ENCODE measurements at regions not wholly inside any gene's neighbourhood (a gene's known extent, or its start where the extent isn't known, plus 50 kb on each side); places are given as distances from the start of the nearest gene placed in this dataset.

DNA sequence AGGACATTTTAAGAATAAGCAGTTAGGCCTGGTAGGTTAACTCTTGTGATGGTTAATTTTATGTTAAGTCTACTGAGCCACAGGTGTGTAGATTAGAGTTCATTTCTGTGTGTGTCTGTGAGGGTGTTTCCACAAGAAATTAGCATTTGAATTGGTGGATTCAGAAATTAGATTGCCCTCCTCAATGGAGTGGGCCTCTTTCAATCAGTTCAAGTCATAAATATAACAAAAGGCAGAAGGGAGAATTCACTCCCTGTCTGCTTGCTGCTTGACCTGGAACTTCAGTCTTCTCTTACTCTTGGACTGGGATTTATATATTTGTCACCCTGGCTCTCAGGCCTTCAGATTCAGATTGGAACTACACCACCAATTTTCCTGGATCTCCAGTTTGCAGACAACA, 55.3 kb upstream of the POM121L12 start:
- Histone ChIP-seq H3K27me3 (ENCODE audit: control insufficient read depth in 5 of 5, insufficient read depth in 4 of 5, low read length in 5 of 5) (no peaks in the 10 kb centered on the region), H3K4me3 (ENCODE audit: low read depth in 1 of 5, low read length in 5 of 5) (no peak overlapping the region), H3K9ac (ENCODE audit: low read length in 5 of 5) (no peak overlapping the region), H3K4me1 (ENCODE audit: control insufficient read depth in 5 of 5, insufficient read depth in 5 of 5, low read length in 5 of 5) (no peaks in the 10 kb centered on the region), H3K27ac (ENCODE audit: low read depth, low read length) (no peak overlapping the region), H3K36me3 (ENCODE audit: control insufficient read depth in 5 of 5, insufficient read depth in 5 of 5, low read length in 5 of 5) (no peaks in the 10 kb centered on the region), H3K9me3 (ENCODE audit: control insufficient read depth in 5 of 5, low read length in 5 of 5) (peaks cover 0 to 18% (median 5%) of the 10 kb centered on the region in 5 donors)

DNA sequence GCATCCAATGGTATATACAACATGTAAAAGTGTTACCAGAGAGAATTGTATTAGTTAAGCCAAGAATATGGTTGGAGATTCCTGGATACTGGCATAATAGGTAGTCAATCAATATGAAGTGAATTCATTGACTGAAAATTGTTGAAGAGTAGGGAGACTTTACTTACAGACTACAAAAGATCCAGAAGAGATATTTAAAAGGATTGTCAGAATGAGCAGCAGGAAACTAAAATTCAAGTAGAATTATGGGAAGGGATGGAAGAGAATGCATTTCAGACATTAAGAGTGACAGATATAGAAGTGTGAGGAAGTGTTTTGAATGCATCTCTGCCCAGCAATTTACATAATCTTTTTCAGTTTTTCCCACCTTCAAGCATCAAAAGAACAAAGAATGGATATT, 62.3 kb upstream of the POM121L12 start:
- Histone ChIP-seq H3K27ac (ENCODE audit: low read depth, low read length) (no peak overlapping the region), H3K36me3 (ENCODE audit: control insufficient read depth in 5 of 5, insufficient read depth in 5 of 5, low read length in 5 of 5) (no peaks in the 10 kb centered on the region), H3K4me3 (ENCODE audit: low read depth in 1 of 5, low read length in 5 of 5) (no peak overlapping the region), H3K9me3 (ENCODE audit: control insufficient read depth in 5 of 5, low read length in 5 of 5) (peaks cover 0 to 2% (median 0%) of the 10 kb centered on the region in 5 donors), H3K9ac (ENCODE audit: low read length in 5 of 5) (no peak overlapping the region), H3K27me3 (ENCODE audit: control insufficient read depth in 5 of 5, insufficient read depth in 4 of 5, low read length in 5 of 5) (no peaks in the 10 kb centered on the region), H3K4me1 (ENCODE audit: control insufficient read depth in 5 of 5, insufficient read depth in 5 of 5, low read length in 5 of 5) (no peaks in the 10 kb centered on the region)

DNA sequence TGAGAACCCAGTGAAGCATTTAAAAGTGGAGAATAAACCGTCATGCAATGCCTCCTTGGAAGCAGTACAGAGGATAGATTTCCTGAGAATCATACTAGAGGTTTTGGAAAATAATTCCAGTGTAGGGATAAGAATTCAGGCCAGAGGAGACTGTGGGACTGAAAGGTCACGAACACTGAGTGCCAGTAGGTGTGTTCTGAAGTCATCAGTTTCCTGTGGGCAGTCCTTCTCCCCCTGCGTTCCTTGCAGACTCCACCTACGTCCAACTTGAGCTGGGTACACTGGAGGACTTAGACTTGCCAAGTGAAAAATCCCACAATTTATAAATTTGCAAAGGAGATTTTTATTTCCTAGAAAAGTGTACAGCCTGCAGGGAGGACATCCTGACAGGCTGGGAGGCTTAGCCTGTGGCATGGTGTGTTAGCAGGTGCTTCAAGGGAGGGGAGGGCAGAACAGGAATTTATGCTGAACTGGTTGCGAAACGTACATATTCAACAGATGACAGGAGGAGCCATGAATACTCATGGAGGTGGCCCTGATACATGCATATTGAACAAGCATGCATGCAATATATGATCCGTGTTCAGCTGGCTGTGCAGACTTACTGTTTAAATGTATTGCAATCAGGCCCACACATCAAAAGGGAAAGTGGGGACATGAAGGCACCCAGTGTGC, 72.9 kb upstream of the POM121L12 start:
- no peaks in the 10 kb centered on the region for H3K4me1 ChIP-seq (ENCODE audit: control insufficient read depth in 5 of 5, insufficient read depth in 5 of 5, low read length in 5 of 5)
- no peak overlapping the region for H3K9ac ChIP-seq (ENCODE audit: low read length in 5 of 5)
- no peaks in the 10 kb centered on the region for H3K27me3 ChIP-seq (ENCODE audit: control insufficient read depth in 5 of 5, insufficient read depth in 4 of 5, low read length in 5 of 5)
- H3K4me3 ChIP-seq (ENCODE audit: low read depth in 1 of 5, low read length in 5 of 5), result no peak overlapping the region
- H3K27ac ChIP-seq (ENCODE audit: low read depth, low read length), result no peak overlapping the region
- H3K36me3 ChIP-seq (ENCODE audit: control insufficient read depth in 5 of 5, insufficient read depth in 5 of 5, low read length in 5 of 5), result no peaks in the 10 kb centered on the region
- peaks cover 0 to 7% (median 3%) of the 10 kb centered on the region in 5 donors for H3K9me3 ChIP-seq (ENCODE audit: control insufficient read depth in 5 of 5, low read length in 5 of 5)

DNA sequence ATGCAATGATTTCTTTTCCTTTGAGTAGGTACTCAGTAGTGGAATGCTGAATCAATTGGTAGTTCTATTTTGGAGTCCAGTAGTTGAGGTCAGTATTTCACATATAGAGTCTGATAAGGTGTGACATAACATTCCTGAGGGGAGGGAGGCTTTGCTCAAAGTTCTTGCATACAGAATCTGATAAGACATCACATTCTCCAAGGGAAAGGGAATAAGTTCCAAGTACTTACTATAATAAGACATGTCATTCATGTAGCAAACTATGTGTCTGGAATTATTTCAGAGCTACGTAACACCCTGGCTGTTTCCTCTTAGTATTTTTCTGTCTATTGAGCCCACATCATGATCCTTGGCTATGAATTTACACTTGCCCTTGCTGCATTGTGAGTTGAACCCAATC, 74.3 kb upstream of the POM121L12 start:
- Histone ChIP-seq H3K27me3 (ENCODE audit: control insufficient read depth in 5 of 5, insufficient read depth in 4 of 5, low read length in 5 of 5) (no peaks in the 10 kb centered on the region), H3K4me3 (ENCODE audit: low read depth in 1 of 5, low read length in 5 of 5) (no peak overlapping the region), H3K36me3 (ENCODE audit: control insufficient read depth in 5 of 5, insufficient read depth in 5 of 5, low read length in 5 of 5) (no peaks in the 10 kb centered on the region), H3K9me3 (ENCODE audit: control insufficient read depth in 5 of 5, low read length in 5 of 5) (peaks cover 0 to 6% (median 3%) of the 10 kb centered on the region in 5 donors), H3K27ac (ENCODE audit: low read depth, low read length) (no peak overlapping the region), H3K9ac (ENCODE audit: low read length in 5 of 5) (no peak overlapping the region), H3K4me1 (ENCODE audit: control insufficient read depth in 5 of 5, insufficient read depth in 5 of 5, low read length in 5 of 5) (no peaks in the 10 kb centered on the region)

DNA sequence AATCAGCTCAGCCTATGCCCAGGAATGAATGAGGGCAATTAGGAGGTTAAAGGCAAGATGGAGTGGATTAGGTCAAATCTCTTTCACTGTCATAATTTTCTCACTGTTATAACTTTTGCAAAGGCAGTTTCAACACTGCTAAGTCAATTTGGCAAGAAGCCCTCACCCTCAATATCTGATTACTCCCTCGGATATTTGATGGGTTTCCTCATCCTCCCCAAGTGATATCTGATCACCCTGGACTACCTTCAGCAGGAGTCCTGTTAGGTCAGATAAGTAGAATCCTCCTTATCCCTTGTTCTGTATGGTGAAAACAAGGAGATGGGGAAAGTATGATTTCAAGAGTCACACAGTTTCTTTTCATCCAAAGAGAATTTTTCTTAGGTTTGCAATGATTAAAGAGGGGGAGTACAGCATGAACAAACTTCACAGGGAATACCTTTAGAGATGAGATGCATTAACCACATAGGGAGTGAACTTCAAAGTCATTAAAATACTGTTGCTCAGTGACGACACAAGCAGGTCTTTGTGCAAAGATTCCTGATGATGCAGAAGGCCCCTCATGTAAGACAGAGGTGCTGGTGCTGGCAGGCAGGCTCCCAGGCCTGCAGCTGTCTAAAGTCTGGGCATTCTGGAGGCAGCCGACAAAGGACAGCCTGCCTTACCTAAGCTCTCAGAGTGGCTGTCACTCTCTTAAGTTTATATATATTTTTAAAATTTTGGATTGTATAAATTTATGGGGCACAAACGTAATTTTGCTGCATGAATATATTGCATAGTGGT, 75.4 kb upstream of the POM121L12 start:
- no peak overlapping the region for H3K4me3 ChIP-seq (ENCODE audit: low read depth in 1 of 5, low read length in 5 of 5)
- H3K9me3 ChIP-seq (ENCODE audit: control insufficient read depth in 5 of 5, low read length in 5 of 5), result peaks cover 0 to 4% (median 3%) of the 10 kb centered on the region in 5 donors
- H3K27ac ChIP-seq (ENCODE audit: low read depth, low read length), result no peak overlapping the region
- H3K36me3 ChIP-seq (ENCODE audit: control insufficient read depth in 5 of 5, insufficient read depth in 5 of 5, low read length in 5 of 5), result no peaks in the 10 kb centered on the region
- no peaks in the 10 kb centered on the region for H3K27me3 ChIP-seq (ENCODE audit: control insufficient read depth in 5 of 5, insufficient read depth in 4 of 5, low read length in 5 of 5)
- no peaks in the 10 kb centered on the region for H3K4me1 ChIP-seq (ENCODE audit: control insufficient read depth in 5 of 5, insufficient read depth in 5 of 5, low read length in 5 of 5)
- no peak overlapping the region for H3K9ac ChIP-seq (ENCODE audit: low read length in 5 of 5)

DNA sequence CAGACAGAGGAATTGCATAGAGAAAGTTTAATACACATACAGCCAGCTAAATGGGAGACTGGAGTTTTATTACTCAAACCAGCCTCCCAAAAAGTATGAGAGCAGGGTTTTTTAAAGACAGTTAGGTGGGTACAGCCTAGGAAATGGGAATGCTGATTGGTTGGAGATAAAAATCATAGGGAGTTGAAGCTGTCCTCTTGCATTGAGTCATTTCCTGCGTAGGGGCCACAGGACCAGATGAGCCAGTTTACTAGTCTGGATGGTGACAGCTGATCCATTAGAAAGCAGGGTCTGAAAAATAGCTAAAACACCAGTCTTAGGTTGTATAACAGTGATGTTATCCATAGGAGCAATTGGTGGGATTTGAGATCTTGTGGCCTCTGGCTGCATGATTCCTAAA, 76.1 kb upstream of the POM121L12 start:
- Histone ChIP-seq H3K4me1 (ENCODE audit: control insufficient read depth in 5 of 5, insufficient read depth in 5 of 5, low read length in 5 of 5) (no peaks in the 10 kb centered on the region), H3K9me3 (ENCODE audit: control insufficient read depth in 5 of 5, low read length in 5 of 5) (peaks cover 0 to 3% (median 0%) of the 10 kb centered on the region in 5 donors), H3K27me3 (ENCODE audit: control insufficient read depth in 5 of 5, insufficient read depth in 4 of 5, low read length in 5 of 5) (no peaks in the 10 kb centered on the region), H3K4me3 (ENCODE audit: low read depth in 1 of 5, low read length in 5 of 5) (no peak overlapping the region), H3K27ac (ENCODE audit: low read depth, low read length) (no peak overlapping the region), H3K9ac (ENCODE audit: low read length in 5 of 5) (no peak overlapping the region), H3K36me3 (ENCODE audit: control insufficient read depth in 5 of 5, insufficient read depth in 5 of 5, low read length in 5 of 5) (no peaks in the 10 kb centered on the region)

DNA sequence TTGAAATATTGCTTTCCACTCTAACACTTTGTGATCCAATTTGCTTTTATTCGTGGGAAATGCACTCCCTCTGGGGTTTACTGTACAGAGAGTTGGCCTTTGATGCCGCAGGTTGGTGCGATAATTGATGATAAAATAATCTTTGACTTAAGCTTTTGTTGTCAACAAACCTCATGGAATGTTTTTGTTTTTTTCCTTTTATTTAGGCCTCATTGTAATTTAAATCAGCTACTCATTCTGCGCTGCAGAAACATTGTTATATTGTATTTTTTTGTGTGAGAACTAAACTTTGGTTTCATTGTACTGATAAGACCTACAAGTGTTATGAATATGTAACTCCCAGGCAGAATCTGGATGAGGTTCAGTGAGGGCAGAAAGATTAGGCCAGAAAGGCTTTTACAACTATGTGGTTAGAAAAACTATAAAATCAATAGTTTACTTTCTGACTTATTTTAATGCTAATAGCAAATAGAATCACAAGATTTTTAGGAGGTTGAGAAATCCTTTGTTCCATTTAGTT, 76.8 kb upstream of the POM121L12 start:
- Histone ChIP-seq H3K9me3 (ENCODE audit: control insufficient read depth in 5 of 5, low read length in 5 of 5) (peaks cover 0 to 3% (median 0%) of the 10 kb centered on the region in 5 donors), H3K9ac (ENCODE audit: low read length in 5 of 5) (no peak overlapping the region), H3K27me3 (ENCODE audit: control insufficient read depth in 5 of 5, insufficient read depth in 4 of 5, low read length in 5 of 5) (no peaks in the 10 kb centered on the region), H3K27ac (ENCODE audit: low read depth, low read length) (no peak overlapping the region), H3K4me1 (ENCODE audit: control insufficient read depth in 5 of 5, insufficient read depth in 5 of 5, low read length in 5 of 5) (no peaks in the 10 kb centered on the region), H3K36me3 (ENCODE audit: control insufficient read depth in 5 of 5, insufficient read depth in 5 of 5, low read length in 5 of 5) (no peaks in the 10 kb centered on the region), H3K4me3 (ENCODE audit: low read depth in 1 of 5, low read length in 5 of 5) (no peak overlapping the region)

DNA sequence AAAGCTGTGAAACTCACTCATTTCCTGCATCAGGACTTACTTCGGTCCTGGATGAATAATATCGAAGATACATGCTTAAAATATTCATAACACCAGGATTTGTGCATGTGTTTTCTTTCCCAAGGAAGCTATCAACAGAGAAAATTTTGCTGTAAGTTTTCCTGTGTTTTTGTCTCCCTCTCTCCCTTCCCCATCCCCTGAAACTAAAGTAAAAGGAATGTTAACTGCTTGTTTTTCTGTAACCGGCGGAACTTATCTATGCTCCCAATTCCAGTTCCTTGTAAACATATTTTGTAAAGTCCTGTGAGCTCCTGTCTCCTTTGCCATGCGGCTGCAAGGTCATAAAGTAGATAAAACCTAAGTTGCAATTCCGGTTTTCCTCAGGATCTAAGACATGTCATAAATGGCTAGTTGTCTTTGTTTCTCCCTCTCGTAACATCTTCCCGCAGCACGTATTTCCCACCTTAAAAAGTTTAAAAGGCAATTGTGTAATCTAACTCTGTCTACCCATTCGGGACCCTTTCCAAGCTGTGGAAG, 79.0 kb upstream of the POM121L12 start:
- Histone ChIP-seq H3K36me3 (ENCODE audit: control insufficient read depth in 5 of 5, insufficient read depth in 5 of 5, low read length in 5 of 5) (no peaks in the 10 kb centered on the region), H3K4me3 (ENCODE audit: low read depth in 1 of 5, low read length in 5 of 5) (no peak overlapping the region), H3K27ac (ENCODE audit: low read depth, low read length) (no peak overlapping the region), H3K9ac (ENCODE audit: low read length in 5 of 5) (no peak overlapping the region), H3K27me3 (ENCODE audit: control insufficient read depth in 5 of 5, insufficient read depth in 4 of 5, low read length in 5 of 5) (no peaks in the 10 kb centered on the region), H3K9me3 (ENCODE audit: control insufficient read depth in 5 of 5, low read length in 5 of 5) (no peaks in the 10 kb centered on the region), H3K4me1 (ENCODE audit: control insufficient read depth in 5 of 5, insufficient read depth in 5 of 5, low read length in 5 of 5) (no peaks in the 10 kb centered on the region)

DNA sequence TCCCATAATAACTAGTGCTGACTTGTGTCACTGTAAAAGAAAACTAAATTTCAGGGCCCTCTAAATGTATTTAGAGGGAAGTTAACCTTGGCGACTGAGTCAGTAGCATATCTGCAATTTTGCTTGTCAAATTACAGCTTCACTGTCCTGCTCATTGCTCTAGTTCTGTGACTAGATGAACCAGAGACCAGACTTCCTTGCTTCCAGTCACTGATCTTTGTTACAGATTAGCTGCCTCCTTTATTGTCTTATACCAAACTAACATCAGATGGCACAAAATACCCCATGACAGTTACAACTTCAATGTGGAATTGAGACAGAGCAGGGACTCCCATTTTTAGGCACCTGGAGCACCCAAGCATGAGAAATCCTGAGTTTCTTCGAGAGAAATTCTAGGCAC, 79.9 kb upstream of the POM121L12 start:
- H3K36me3 ChIP-seq (ENCODE audit: control insufficient read depth in 5 of 5, insufficient read depth in 5 of 5, low read length in 5 of 5), result no peaks in the 10 kb centered on the region
- no peaks in the 10 kb centered on the region for H3K4me1 ChIP-seq (ENCODE audit: control insufficient read depth in 5 of 5, insufficient read depth in 5 of 5, low read length in 5 of 5)
- no peak overlapping the region for H3K27ac ChIP-seq (ENCODE audit: low read depth, low read length)
- no peak overlapping the region for H3K4me3 ChIP-seq (ENCODE audit: low read depth in 1 of 5, low read length in 5 of 5)
- no peak overlapping the region for H3K9ac ChIP-seq (ENCODE audit: low read length in 5 of 5)
- H3K27me3 ChIP-seq (ENCODE audit: control insufficient read depth in 5 of 5, insufficient read depth in 4 of 5, low read length in 5 of 5), result no peaks in the 10 kb centered on the region
- H3K9me3 ChIP-seq (ENCODE audit: control insufficient read depth in 5 of 5, low read length in 5 of 5), result no peaks in the 10 kb centered on the region

DNA sequence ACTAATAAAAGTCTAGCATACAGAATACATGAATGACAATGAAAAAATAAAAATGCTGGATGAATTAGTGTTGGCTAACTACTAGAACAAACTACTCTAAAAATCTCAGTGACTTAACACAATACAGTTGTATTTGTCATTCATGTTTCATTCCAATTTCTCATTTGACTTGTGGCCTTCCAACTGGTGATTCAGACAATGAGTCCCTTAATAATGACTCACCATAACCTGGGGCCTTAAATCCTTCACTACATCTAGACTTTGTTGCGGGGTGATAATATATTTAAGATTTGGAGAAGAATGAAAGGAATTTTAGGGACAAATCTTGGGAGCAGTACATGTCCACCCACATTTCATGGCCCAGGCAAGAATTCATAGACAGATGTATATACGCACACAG, 90.5 kb upstream of the POM121L12 start:
- Histone ChIP-seq H3K27ac (ENCODE audit: low read depth, low read length) (no peak overlapping the region), H3K4me3 (ENCODE audit: low read depth in 1 of 5, low read length in 5 of 5) (no peak overlapping the region), H3K27me3 (ENCODE audit: control insufficient read depth in 5 of 5, insufficient read depth in 4 of 5, low read length in 5 of 5) (no peaks in the 10 kb centered on the region), H3K9ac (ENCODE audit: low read length in 5 of 5) (no peak overlapping the region), H3K36me3 (ENCODE audit: control insufficient read depth in 5 of 5, insufficient read depth in 5 of 5, low read length in 5 of 5) (no peaks in the 10 kb centered on the region), H3K9me3 (ENCODE audit: control insufficient read depth in 5 of 5, low read length in 5 of 5) (no peaks in the 10 kb centered on the region), H3K4me1 (ENCODE audit: control insufficient read depth in 5 of 5, insufficient read depth in 5 of 5, low read length in 5 of 5) (no peaks in the 10 kb centered on the region)

Measured in subcutaneous abdominal adipose tissue (tissue), 5 donors.